PC-9 (cell line): ENCODE measurements at regions not wholly inside any gene's neighbourhood (a gene's known extent, or its start where the extent isn't known, plus 50 kb on each side); places are given as distances from the start of the nearest gene placed in this dataset.

Experiments used
- EZH2 ChIP-seq: fragments of 200-600 bp; sonication (generic); IDR thresholded peaks from 2 replicates; pipeline ENCODE4 v1.8.0; 2017; ENCODE audit warnings: antibody characterized with exemption, low read depth
- TF ChIP-seq, protein P1 (sequence below): fragments of 200-600 bp; sonication (generic); conservative IDR thresholded peaks from 2 replicates; pipeline ENCODE4 v1.6.1; 2017; ENCODE audit warnings: mixed run types, antibody characterized with exemption, mild to moderate bottlenecking, moderate library complexity

DNA sequence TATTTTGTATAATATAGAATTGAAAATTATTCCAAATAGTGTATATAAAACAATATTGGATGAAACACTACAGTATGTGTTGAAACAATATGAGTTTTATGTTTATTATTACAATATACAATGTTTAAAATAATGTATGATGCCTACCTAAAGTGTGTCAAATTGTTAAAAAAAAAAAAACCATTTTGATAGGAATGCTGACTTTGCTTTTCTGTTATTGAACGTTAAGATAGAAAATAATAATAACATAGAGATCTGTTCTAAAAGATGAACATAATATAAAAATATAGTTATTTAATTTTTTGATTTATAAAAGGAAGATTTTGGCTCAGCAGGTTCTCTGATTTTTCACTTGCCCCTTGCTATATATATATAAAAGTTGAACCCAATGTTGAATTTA is 474.6 kb upstream of the ATXN8OS start:
- TF ChIP-seq, protein P1, sequence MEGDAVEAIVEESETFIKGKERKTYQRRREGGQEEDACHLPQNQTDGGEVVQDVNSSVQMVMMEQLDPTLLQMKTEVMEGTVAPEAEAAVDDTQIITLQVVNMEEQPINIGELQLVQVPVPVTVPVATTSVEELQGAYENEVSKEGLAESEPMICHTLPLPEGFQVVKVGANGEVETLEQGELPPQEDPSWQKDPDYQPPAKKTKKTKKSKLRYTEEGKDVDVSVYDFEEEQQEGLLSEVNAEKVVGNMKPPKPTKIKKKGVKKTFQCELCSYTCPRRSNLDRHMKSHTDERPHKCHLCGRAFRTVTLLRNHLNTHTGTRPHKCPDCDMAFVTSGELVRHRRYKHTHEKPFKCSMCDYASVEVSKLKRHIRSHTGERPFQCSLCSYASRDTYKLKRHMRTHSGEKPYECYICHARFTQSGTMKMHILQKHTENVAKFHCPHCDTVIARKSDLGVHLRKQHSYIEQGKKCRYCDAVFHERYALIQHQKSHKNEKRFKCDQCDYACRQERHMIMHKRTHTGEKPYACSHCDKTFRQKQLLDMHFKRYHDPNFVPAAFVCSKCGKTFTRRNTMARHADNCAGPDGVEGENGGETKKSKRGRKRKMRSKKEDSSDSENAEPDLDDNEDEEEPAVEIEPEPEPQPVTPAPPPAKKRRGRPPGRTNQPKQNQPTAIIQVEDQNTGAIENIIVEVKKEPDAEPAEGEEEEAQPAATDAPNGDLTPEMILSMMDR: no peak
- no peak for TF ChIP-seq EZH2
